CD4-positive, alpha-beta T cell (primary cell): ENCODE measurements at regions not wholly inside any gene's neighbourhood (a gene's known extent, or its start where the extent isn't known, plus 50 kb on each side); places are given as distances from the start of the nearest gene placed in this dataset.

Experiments
- ATAC-seq: fragments of 200-7000 bp; cut with Tn5 transposase; one replicate; pipeline ENCODE4 v1.10.0; 2022; ENCODE audit warnings: mild to moderate bottlenecking; ENCODE audit not compliant: poor library complexity
- CTCF ChIA-PET: fragments of 350-600 bp; sonication (Branson Sonifier 250); formaldehyde crosslinking; loops from one replicate; lab custom pipeline; 2021; ENCODE audit warnings: antibody characterized with exemption, inconsistent platforms; lab: Charles Lee
- POLR2A ChIA-PET: fragments of 350-600 bp; sonication (Branson Sonifier 250); formaldehyde crosslinking; loops from one replicate; lab custom pipeline; 2021; ENCODE audit warnings: antibody characterized with exemption, inconsistent platforms; lab: Charles Lee
- DNase-seq, 14 experiments: peaks; one replicate each; pipeline ENCODE4 v3.0.0-alpha.2; 2013 to 2020; ENCODE audit warnings: mixed read lengths in 2 of 14
- H3K27ac ChIP-seq, 2 donors: one replicate each; pipeline versions ENCODE4 v1.5.1 to v1.7.0; 2013; ENCODE audit warnings: low read length in 2 of 2, low read depth in 1 of 2, mild to moderate bottlenecking in 1 of 2
- H3K27me3 ChIP-seq, 2 experiments: 1 replicate in 1 of 2; 2 replicates in 1 of 2; pipeline versions ENCODE4 v1.6.1 to v1.7.0; 2013; ENCODE audit warnings: low read length in 2 of 2, control low read depth in 1 of 2, mild to moderate bottlenecking in 1 of 2, moderate library complexity in 1 of 2; ENCODE audit not compliant: insufficient read depth in 2 of 2, control insufficient read depth in 1 of 2
- H3K36me3 ChIP-seq: one replicate; pipeline ENCODE4 v1.6.1; 2013; ENCODE audit warnings: low read length, control low read depth; ENCODE audit not compliant: insufficient read depth
- H3K4me1 ChIP-seq: one replicate; pipeline ENCODE4 v1.6.1; 2013; ENCODE audit warnings: low read length, control low read depth; ENCODE audit not compliant: insufficient read depth
- H3K4me3 ChIP-seq: one replicate; pipeline ENCODE4 v1.5.1; 2013; ENCODE audit warnings: mild to moderate bottlenecking, low read length, moderate library complexity
- H3K9me3 ChIP-seq, 2 experiments: 1 replicate in 1 of 2; 2 replicates in 1 of 2; pipeline versions ENCODE4 v1.6.1 to v1.7.0; 2013; ENCODE audit warnings: low read length in 2 of 2, mild to moderate bottlenecking in 2 of 2, control low read depth in 1 of 2, moderate library complexity in 1 of 2; ENCODE audit not compliant: control insufficient read depth in 1 of 2, insufficient read depth in 1 of 2
- H3K27ac Mint-ChIP-seq: one replicate; pipeline ENCODE4 v1.8.0; 2020; ENCODE audit warnings: mixed read lengths
- H3K27me3 Mint-ChIP-seq: one replicate; pipeline ENCODE4 v1.8.0; 2021; ENCODE audit warnings: mixed read lengths
- H3K36me3 Mint-ChIP-seq: one replicate; pipeline ENCODE4 v1.8.0; 2021; ENCODE audit warnings: low read depth, mixed read lengths
- H3K4me1 Mint-ChIP-seq: one replicate; pipeline ENCODE4 v1.8.0; 2021; ENCODE audit warnings: low read depth, mixed read lengths
- H3K4me3 Mint-ChIP-seq: one replicate; pipeline ENCODE4 v1.8.0; 2020; ENCODE audit warnings: mild to moderate bottlenecking, mixed read lengths
- H3K9me3 Mint-ChIP-seq: one replicate; pipeline ENCODE4 v1.8.0; 2020; ENCODE audit warnings: mixed read lengths
- CTCF ChIP-seq: fragments of 200-600 bp; IDR thresholded peaks from one replicate; pipeline ENCODE4 v1.8.0; 2022; ENCODE audit warnings: antibody characterized with exemption, mild to moderate bottlenecking
- intact Hi-C, 2 experiments: fragments of 100-400 bp; cut with DNase I in 1 of 2; cut with micrococcal nuclease in 1 of 2; formaldehyde crosslinking; loops; one replicate each; pipeline versions ENCODE4 v1.15.1 to v1.9.0; 2023 to 2025; cut with DNase I, micrococcal nuclease

- Histone ChIP-seq H3K9me3 (no peaks in the 10 kb centered on the region), H3K4me3 (no peak overlapping the region), H3K27ac (no peak overlapping the region), H3K36me3 (no peaks in the 10 kb centered on the region), H3K27me3 (peaks cover 3 to 4% of the 10 kb centered on the region in 2 experiments), H3K4me1 (no peaks in the 10 kb centered on the region)
- TF ChIP-seq CTCF, result no peak
- no peak overlapping the region for H3K4me3 Mint-ChIP-seq
- ChIA-PET POLR2A (no interaction called here), CTCF (no interaction called here)
- no peaks in the 10 kb centered on the region for H3K27me3 Mint-ChIP-seq
- H3K36me3 Mint-ChIP-seq, result no peaks in the 10 kb centered on the region
- no peaks in the 10 kb centered on the region for H3K9me3 Mint-ChIP-seq
- ATAC-seq (no peak), DNase-seq (no peak)
- no peak overlapping the region for H3K27ac Mint-ChIP-seq
- intact Hi-C loops, result no loop called here
- H3K4me1 Mint-ChIP-seq, result no peaks in the 10 kb centered on the region
Measured at GRCh38 chr12:98151105-98151590, 364.2 kb upstream of the TMPO start.

GRCh38 chr12:98151984-98152383 is 363.4 kb upstream of the TMPO start:
- TF ChIP-seq CTCF, result no peak
- Histone ChIP-seq H3K4me3 (no peak overlapping the region), H3K4me1 (no peaks in the 10 kb centered on the region), H3K27me3 (peaks cover 3 to 4% of the 10 kb centered on the region in 2 experiments), H3K27ac (no peak overlapping the region), H3K36me3 (no peaks in the 10 kb centered on the region), H3K9me3 (no peaks in the 10 kb centered on the region)
- ATAC-seq, result no peak
- intact Hi-C loops, result no loop called here
- CTCF ChIA-PET, result no interaction called here
- Mint-ChIP-seq H3K9me3 (no peaks in the 10 kb centered on the region), H3K27me3 (no peaks in the 10 kb centered on the region), H3K4me1 (no peaks in the 10 kb centered on the region), H3K36me3 (no peaks in the 10 kb centered on the region), H3K27ac (no peak overlapping the region), H3K4me3 (no peak overlapping the region)
- DNase-seq, result no peak
- POLR2A ChIA-PET, result no interaction called here

GRCh38 chr12:98154850-98155249 is 360.5 kb upstream of the TMPO start:
- no peaks in the 10 kb centered on the region for H3K27me3 Mint-ChIP-seq
- no peak overlapping the region for H3K27ac ChIP-seq
- intact Hi-C loops, result no loop called here
- H3K4me1 ChIP-seq, result no peaks in the 10 kb centered on the region
- CTCF ChIA-PET, result no interaction called here
- H3K27me3 ChIP-seq, result peaks cover 3 to 4% of the 10 kb centered on the region in 2 experiments
- POLR2A ChIA-PET, result no interaction called here
- no peaks in the 10 kb centered on the region for H3K9me3 Mint-ChIP-seq
- no peaks in the 10 kb centered on the region for H3K36me3 ChIP-seq
- no peaks in the 10 kb centered on the region for H3K9me3 ChIP-seq
- no peak for TF ChIP-seq CTCF
- H3K36me3 Mint-ChIP-seq, result no peaks in the 10 kb centered on the region
- DNase-seq (no peak), ATAC-seq (no peak)
- no peak overlapping the region for H3K27ac Mint-ChIP-seq
- H3K4me1 Mint-ChIP-seq, result no peaks in the 10 kb centered on the region
- no peak overlapping the region for H3K4me3 Mint-ChIP-seq
- H3K4me3 ChIP-seq, result no peak overlapping the region
